RWPE1 (cell line): ENCODE measurements at regions not wholly inside any gene's neighbourhood (a gene's known extent, or its start where the extent isn't known, plus 50 kb on each side); places are given as distances from the start of the nearest gene placed in this dataset.

ENCODE experiments used
- CTCF ChIA-PET: fragments of 350-600 bp; sonication (Branson Sonifier 250); formaldehyde crosslinking; extraction: SDS; loops from one replicate; lab custom pipeline; 2021; lab: Yijun Ruan, JAX
- POLR2A ChIA-PET: fragments of 400-600 bp; formaldehyde crosslinking; extraction: SDS; loops from one replicate; lab custom pipeline; 2020; ENCODE audit warnings: antibody characterized with exemption; ENCODE audit not compliant: low non-redundant PET; lab: Yijun Ruan, JAX
- DNase-seq: peaks from one replicate; pipeline ENCODE4 v3.0.0; 2012; ENCODE audit warnings: low spot score
- H3K27ac ChIP-seq: fragments of 450-650 bp; 2 replicates; pipeline ENCODE4 v1.5.1; 2017
- TF ChIP-seq, protein P1 (sequence below): fragments of 450-650 bp; conservative IDR thresholded peaks from 2 replicates; pipeline ENCODE4 v1.5.1; 2017; ENCODE audit warnings: low read depth, mild to moderate bottlenecking

- ChIA-PET CTCF (no interaction called here), POLR2A (no interaction called here)
- no peak for DNase-seq
- peak overlapping the region; percentile 40; the same call in 1 of the 2 replicates for H3K27ac ChIP-seq
- TF ChIP-seq, protein P1, sequence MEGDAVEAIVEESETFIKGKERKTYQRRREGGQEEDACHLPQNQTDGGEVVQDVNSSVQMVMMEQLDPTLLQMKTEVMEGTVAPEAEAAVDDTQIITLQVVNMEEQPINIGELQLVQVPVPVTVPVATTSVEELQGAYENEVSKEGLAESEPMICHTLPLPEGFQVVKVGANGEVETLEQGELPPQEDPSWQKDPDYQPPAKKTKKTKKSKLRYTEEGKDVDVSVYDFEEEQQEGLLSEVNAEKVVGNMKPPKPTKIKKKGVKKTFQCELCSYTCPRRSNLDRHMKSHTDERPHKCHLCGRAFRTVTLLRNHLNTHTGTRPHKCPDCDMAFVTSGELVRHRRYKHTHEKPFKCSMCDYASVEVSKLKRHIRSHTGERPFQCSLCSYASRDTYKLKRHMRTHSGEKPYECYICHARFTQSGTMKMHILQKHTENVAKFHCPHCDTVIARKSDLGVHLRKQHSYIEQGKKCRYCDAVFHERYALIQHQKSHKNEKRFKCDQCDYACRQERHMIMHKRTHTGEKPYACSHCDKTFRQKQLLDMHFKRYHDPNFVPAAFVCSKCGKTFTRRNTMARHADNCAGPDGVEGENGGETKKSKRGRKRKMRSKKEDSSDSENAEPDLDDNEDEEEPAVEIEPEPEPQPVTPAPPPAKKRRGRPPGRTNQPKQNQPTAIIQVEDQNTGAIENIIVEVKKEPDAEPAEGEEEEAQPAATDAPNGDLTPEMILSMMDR, result no peak
Observed at GRCh38 chr19:46967578-46968032, 52.0 kb upstream of the NPAS1 start.
